Upper lobe of left lung (tissue), 4 donors: ENCODE measurements at regions not wholly inside any gene's neighbourhood (a gene's known extent, or its start where the extent isn't known, plus 50 kb on each side); places are given as distances from the start of the nearest gene placed in this dataset.

Source experiments
- CTCF ChIP-seq, 6 experiments: fragments of 450-650 bp in 4 of 6; fragments of 200-600 bp in 2 of 6; sonication (generic) in 2 of 6; IDR thresholded peaks; one replicate each; pipeline ENCODE4 v1.5.1; 2016 to 2019; ENCODE audit warnings: antibody characterized with exemption in 6 of 6
- EP300 ChIP-seq, 4 donors: sonication (generic); formaldehyde crosslinking; IDR thresholded peaks; one replicate each; pipeline ENCODE4 v1.5.1; 2017; ENCODE audit warnings: antibody characterized with exemption in 4 of 4, control low read depth in 2 of 4
- POLR2A ChIP-seq, 4 donors: fragments of 450-650 bp; IDR thresholded peaks; one replicate each; pipeline ENCODE4 v1.5.1; 2016 to 2017; ENCODE audit warnings: antibody characterized with exemption in 4 of 4, mild to moderate bottlenecking in 2 of 4
- POLR2AphosphoS5 ChIP-seq, 2 donors: sonication (generic); formaldehyde crosslinking; IDR thresholded peaks; one replicate each; pipeline ENCODE4 v1.5.1; 2017; ENCODE audit warnings: antibody characterized with exemption in 2 of 2

GRCh38 chr10:57249615-57250281, 888.7 kb upstream of the ZWINT start:
- TF ChIP-seq POLR2A (IDR thresholded peaks at IDR 0.05) (no peak), CTCF (IDR thresholded peaks at IDR 0.05) (no peak), EP300 (IDR thresholded peaks at IDR 0.05) (no peak), POLR2AphosphoS5 (IDR thresholded peaks at IDR 0.05) (no peak)
